GM12892 (cell line): ENCODE measurements at regions not wholly inside any gene's neighbourhood (a gene's known extent, or its start where the extent isn't known, plus 50 kb on each side); places are given as distances from the start of the nearest gene placed in this dataset.

Source experiments
- POLR2A ChIP-seq: IDR thresholded peaks from 2 replicates; pipeline ENCODE4 v1.6.1; 2011; ENCODE audit warnings: low read depth, low read length, control low read depth
- POLR2AphosphoS5 ChIP-seq: IDR thresholded peaks from 2 replicates; pipeline ENCODE4 v1.6.1; 2011; ENCODE audit warnings: low read depth, low read length, control low read depth
- TAF1 ChIP-seq: IDR thresholded peaks from 2 replicates; pipeline ENCODE4 v1.6.1; 2011; ENCODE audit warnings: low read depth, mild to moderate bottlenecking, control low read depth, low read length, borderline replicate concordance

DNA sequence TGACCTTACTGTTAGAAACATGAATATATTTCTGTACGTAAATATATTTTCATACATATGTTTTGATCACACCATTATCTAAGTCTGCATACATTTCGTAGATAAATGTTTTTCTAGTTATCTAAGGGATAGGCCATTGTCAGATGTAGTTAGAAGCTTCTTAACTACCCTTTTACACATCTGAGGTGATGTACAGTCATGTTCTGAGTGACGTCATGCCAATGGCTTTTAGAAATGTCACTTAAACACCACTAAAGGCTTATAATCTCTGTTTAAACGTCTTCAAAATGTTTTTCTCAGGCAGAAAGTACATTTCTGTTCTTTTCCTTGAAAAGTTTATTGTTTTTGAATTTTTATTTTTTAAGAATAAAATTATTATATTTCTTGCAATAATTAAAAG is 781.9 kb downstream of the MRPL39 start:
- TF ChIP-seq POLR2AphosphoS5 (no peak), POLR2A (no peak), TAF1 (no peak)
